ENCODE measurements at regions not wholly inside any gene's neighbourhood (a gene's known extent, or its start where the extent isn't known, plus 50 kb on each side); places are given as distances from the start of the nearest gene placed in this dataset.

GRCh38 chr4:163582703-163583102 lies 88.2 kb downstream of the TMA16 start:
- H3K9me3 ChIP-seq (ENCODE audit: control insufficient read depth, insufficient read depth, low read length), result no peaks in the 10 kb centered on the region
- H3K9ac ChIP-seq (ENCODE audit: low read depth, low read length), result no peak overlapping the region
- H3K36me3 ChIP-seq (ENCODE audit: insufficient read depth, low read length), result no peaks in the 10 kb centered on the region
- no peaks in the 10 kb centered on the region for H3K4me1 ChIP-seq (ENCODE audit: insufficient read depth, low read length)

DNA sequence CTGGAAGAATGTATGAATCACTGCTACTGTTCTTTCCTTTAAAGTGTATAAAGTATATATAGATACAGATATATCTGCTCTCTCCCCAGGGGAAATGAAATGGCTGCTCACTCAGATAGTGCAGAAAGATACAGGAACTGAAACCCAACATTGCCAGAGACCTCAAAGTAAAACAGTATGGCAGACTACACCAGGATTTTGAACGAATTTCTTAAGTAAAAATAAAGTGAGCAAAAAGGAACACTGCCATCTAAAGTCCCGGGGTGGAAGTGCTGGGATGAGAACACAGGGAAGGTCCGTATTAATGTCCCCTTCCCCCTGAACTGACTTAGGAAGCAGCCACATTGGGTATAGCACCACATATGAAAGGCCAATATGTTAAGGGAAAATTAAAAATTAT lies 93.4 kb downstream of the TMA16 start:
- H3K9ac ChIP-seq (ENCODE audit: low read depth, low read length), result no peak overlapping the region
- H3K36me3 ChIP-seq (ENCODE audit: insufficient read depth, low read length), result no peaks in the 10 kb centered on the region
- H3K4me1 ChIP-seq (ENCODE audit: insufficient read depth, low read length), result no peaks in the 10 kb centered on the region

GRCh38 chr4:163588532-163588931 lies 94.0 kb downstream of the TMA16 start:
- H3K4me1 ChIP-seq (ENCODE audit: insufficient read depth, low read length), result no peaks in the 10 kb centered on the region
- H3K36me3 ChIP-seq (ENCODE audit: insufficient read depth, low read length), result no peaks in the 10 kb centered on the region
- no peaks in the 10 kb centered on the region for H3K9me3 ChIP-seq (ENCODE audit: control insufficient read depth, insufficient read depth, low read length)
- H3K9ac ChIP-seq (ENCODE audit: low read depth, low read length), result no peak overlapping the region

More for the DNA sequence above, 93.4 kb downstream of the TMA16 start:
- H3K9me3 ChIP-seq (ENCODE audit: control insufficient read depth, insufficient read depth, low read length), result no peaks in the 10 kb centered on the region

- H3K9me3 ChIP-seq (ENCODE audit: control insufficient read depth, insufficient read depth, low read length), result no peaks in the 10 kb centered on the region
- H3K4me1 ChIP-seq (ENCODE audit: insufficient read depth, low read length), result no peaks in the 10 kb centered on the region
- H3K9ac ChIP-seq (ENCODE audit: low read depth, low read length), result no peak overlapping the region
- H3K36me3 ChIP-seq (ENCODE audit: insufficient read depth, low read length), result no peaks in the 10 kb centered on the region
Observed at GRCh38 chr4:163590103-163590502, 95.6 kb downstream of the TMA16 start.

DNA sequence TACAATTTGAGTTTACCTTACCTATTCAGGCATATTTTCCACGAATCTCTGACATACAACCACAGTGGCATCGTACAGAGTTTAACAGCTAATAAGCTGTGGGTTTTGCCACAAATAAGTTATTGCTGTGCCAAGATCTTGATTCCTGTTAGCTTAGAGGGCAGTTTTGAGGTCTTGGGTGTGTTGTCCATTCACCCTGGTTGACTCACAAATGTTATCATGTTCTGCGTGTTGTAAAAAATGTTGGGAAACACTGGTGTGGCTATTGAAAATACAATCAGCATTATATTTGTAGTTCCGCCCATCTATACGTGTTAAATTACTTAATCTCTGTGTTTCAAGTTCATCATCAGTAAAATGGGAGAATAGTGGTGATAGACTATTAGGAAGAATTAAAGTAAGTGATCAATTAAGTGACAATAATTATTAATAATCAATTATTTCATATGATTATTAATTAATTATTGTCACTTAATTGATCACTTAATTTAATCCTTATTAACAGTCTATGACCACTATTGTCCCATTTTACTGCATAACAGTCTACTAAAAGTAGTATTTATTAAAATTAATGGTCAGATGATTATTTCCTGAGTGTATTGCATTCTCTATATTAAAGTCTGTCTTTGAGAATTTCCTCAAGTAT lies 96.3 kb downstream of the TMA16 start:
- H3K4me1 ChIP-seq (ENCODE audit: insufficient read depth, low read length), result no peaks in the 10 kb centered on the region
- H3K9me3 ChIP-seq (ENCODE audit: control insufficient read depth, insufficient read depth, low read length), result no peaks in the 10 kb centered on the region
- no peaks in the 10 kb centered on the region for H3K36me3 ChIP-seq (ENCODE audit: insufficient read depth, low read length)
- no peak overlapping the region for H3K9ac ChIP-seq (ENCODE audit: low read depth, low read length)

GRCh38 chr4:163591614-163592020 lies 97.1 kb downstream of the TMA16 start:
- Histone ChIP-seq H3K9me3 (ENCODE audit: control insufficient read depth, insufficient read depth, low read length) (no peaks in the 10 kb centered on the region), H3K36me3 (ENCODE audit: insufficient read depth, low read length) (no peaks in the 10 kb centered on the region), H3K4me1 (ENCODE audit: insufficient read depth, low read length) (no peaks in the 10 kb centered on the region), H3K9ac (ENCODE audit: low read depth, low read length) (no peak overlapping the region)

GRCh38 chr4:163592212-163592611 lies 97.7 kb downstream of the TMA16 start:
- Histone ChIP-seq H3K9ac (ENCODE audit: low read depth, low read length) (no peak overlapping the region), H3K9me3 (ENCODE audit: control insufficient read depth, insufficient read depth, low read length) (no peaks in the 10 kb centered on the region), H3K4me1 (ENCODE audit: insufficient read depth, low read length) (no peaks in the 10 kb centered on the region), H3K36me3 (ENCODE audit: insufficient read depth, low read length) (no peaks in the 10 kb centered on the region)

DNA sequence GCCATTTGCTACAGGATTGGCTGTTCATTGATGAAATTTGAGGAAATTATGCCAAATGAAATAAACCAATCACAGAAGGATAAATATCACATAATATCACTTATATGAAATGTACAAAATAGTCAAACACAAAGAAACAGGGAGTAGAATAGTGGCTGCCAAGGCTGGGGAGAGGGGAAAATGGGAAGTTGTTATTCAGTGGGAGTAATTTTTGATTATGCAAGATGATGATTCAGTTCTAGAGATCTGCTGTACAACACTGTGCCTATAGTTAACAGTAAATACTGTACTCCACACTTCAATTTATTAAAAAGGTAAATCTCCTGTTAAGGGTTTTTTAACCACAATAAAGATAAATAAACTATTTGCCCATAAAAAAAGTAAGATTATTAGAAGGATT lies 101.1 kb downstream of the TMA16 start:
- Histone ChIP-seq H3K36me3 (ENCODE audit: insufficient read depth, low read length) (no peaks in the 10 kb centered on the region), H3K9me3 (ENCODE audit: control insufficient read depth, insufficient read depth, low read length) (no peaks in the 10 kb centered on the region), H3K9ac (ENCODE audit: low read depth, low read length) (no peak overlapping the region), H3K4me1 (ENCODE audit: insufficient read depth, low read length) (peaks cover 4% of the 10 kb centered on the region; the same call in 1 of the 2 replicates)

DNA sequence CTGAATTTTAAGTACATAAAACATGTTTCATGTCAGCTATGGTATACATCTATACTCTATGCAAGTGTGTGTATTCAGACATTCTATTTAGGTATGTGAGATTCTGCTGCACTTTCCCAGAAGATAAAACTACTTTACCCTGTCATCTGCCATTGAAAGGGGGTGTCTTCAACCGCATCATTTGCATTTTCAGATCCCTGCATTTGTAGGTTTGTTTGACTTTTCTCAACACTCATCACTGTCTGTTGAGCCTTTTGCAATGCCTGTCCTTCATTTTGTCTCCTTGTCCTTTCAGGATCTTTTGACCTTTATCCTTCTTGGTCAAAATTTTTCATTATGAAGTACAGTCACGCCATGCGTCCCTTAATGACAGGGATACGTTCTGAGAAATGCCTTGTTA lies 103.5 kb downstream of the TMA16 start:
- H3K4me1 ChIP-seq (ENCODE audit: insufficient read depth, low read length), result peaks cover 4% of the 10 kb centered on the region; the same call in 1 of the 2 replicates
- no peaks in the 10 kb centered on the region for H3K9me3 ChIP-seq (ENCODE audit: control insufficient read depth, insufficient read depth, low read length)
- no peaks in the 10 kb centered on the region for H3K36me3 ChIP-seq (ENCODE audit: insufficient read depth, low read length)
- no peak overlapping the region for H3K9ac ChIP-seq (ENCODE audit: low read depth, low read length)

- Histone ChIP-seq H3K36me3 (ENCODE audit: insufficient read depth, low read length) (no peaks in the 10 kb centered on the region), H3K9ac (ENCODE audit: low read depth, low read length) (no peak overlapping the region), H3K9me3 (ENCODE audit: control insufficient read depth, insufficient read depth, low read length) (no peaks in the 10 kb centered on the region), H3K4me1 (ENCODE audit: insufficient read depth, low read length) (peaks cover 4% of the 10 kb centered on the region; the same call in 1 of the 2 replicates)
Observed at GRCh38 chr4:163598489-163598888, 104.0 kb downstream of the TMA16 start.

DNA sequence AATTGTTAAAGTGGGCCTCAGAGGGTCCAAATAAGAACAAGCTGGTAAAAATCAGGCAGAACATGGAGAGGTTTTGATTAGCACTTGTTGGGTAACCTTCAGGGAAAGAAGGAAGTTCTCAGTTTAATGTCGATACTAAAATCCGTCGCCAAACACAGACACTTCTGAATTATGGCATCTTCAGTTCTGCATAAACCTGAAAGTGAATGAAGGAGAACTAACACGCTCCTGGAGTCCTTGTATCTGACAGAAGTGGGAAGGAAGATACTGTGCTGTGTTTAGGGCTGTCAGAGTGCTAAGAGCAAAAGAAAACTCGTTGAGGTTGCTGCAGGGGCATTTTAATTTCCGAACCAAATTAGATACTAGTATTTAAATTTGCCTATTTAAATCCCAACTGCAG lies 106.2 kb downstream of the TMA16 start:
- peaks cover 4% of the 10 kb centered on the region; the same call in 1 of the 2 replicates for H3K4me1 ChIP-seq (ENCODE audit: insufficient read depth, low read length)
- H3K36me3 ChIP-seq (ENCODE audit: insufficient read depth, low read length), result no peaks in the 10 kb centered on the region
- no peaks in the 10 kb centered on the region for H3K9me3 ChIP-seq (ENCODE audit: control insufficient read depth, insufficient read depth, low read length)
- no peak overlapping the region for H3K9ac ChIP-seq (ENCODE audit: low read depth, low read length)

DNA sequence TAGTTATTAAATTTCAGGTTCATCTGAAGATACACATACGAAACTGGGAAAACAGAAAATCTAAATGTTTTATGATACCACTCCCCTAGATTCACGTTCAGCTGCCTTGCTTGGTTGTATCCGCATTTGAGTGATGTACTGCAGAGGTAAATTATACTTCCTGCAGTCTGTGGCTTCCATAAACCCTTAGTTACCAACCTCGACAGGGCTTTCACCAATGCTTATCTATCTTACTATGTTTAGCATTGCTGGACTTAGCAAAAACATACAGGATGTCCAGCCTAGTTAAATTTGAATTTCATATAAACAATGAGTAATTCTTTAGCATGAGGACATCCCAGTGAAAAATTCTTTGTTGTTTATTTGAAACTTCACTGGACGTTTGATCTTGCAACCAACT lies 108.8 kb downstream of the TMA16 start:
- no peaks in the 10 kb centered on the region for H3K36me3 ChIP-seq (ENCODE audit: insufficient read depth, low read length)
- H3K4me1 ChIP-seq (ENCODE audit: insufficient read depth, low read length), result peaks cover 4% of the 10 kb centered on the region; the same call in 1 of the 2 replicates
- H3K9ac ChIP-seq (ENCODE audit: low read depth, low read length), result no peak overlapping the region
- H3K9me3 ChIP-seq (ENCODE audit: control insufficient read depth, insufficient read depth, low read length), result no peaks in the 10 kb centered on the region

DNA sequence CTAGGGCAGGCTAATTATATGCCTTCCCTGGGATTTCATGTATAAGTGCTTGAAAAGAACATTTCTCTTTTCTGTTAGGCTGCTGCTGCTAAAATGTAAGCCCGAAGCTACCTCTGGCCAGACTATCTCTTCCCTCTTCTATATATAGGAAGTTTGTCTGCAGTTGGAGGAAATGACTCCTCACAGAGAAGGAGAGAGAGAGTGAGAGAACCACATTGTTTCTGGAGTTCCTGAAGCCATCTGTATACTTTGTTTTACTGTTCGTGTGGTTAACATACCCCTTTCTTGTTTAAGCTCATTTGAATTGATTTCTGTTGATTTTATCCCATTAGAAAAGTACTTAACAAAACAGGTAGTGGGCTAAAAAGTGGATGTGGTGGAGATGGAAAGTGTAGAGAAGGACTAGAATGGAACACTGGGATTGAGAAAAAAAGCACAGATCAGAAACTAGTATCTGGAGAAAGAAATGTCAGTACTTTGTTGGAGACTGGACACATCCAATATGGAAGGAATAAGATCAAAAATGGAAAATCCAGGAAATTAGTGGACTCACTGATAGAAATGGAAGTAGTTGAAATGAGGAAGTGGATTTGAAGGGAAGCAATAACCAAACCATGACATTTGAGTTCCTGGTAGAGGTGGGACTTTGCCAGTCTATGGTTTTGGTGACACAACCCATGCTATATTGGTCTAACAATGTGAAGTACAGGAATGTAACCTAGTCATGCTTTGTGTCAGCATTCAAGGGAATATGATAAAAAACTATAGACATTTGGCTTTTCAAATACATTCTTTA lies 112.6 kb downstream of the TMA16 start:
- Histone ChIP-seq H3K9me3 (ENCODE audit: control insufficient read depth, insufficient read depth, low read length) (no peaks in the 10 kb centered on the region), H3K36me3 (ENCODE audit: insufficient read depth, low read length) (no peaks in the 10 kb centered on the region), H3K9ac (ENCODE audit: low read depth, low read length) (no peak overlapping the region), H3K4me1 (ENCODE audit: insufficient read depth, low read length) (no peaks in the 10 kb centered on the region)

DNA sequence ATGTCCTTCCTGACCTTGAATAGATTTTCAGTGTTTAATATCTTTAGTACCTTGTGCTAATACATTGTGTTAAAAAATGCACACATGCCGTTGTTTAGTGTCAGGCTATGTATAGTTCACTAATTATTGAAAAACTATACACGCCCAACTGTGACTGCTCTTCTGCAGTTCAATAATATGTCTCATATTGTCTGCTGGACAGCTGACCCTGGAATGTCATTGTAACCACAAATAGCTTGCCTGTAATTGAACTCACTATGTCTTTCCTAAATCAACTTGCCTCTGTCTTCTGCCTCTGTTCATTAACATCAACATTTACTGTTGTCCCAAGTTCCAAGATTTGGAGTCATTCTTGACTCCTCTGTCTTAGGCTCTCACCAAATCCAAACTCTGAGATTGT lies 114.5 kb downstream of the TMA16 start:
- Histone ChIP-seq H3K9me3 (ENCODE audit: control insufficient read depth, insufficient read depth, low read length) (no peaks in the 10 kb centered on the region), H3K36me3 (ENCODE audit: insufficient read depth, low read length) (no peaks in the 10 kb centered on the region), H3K4me1 (ENCODE audit: insufficient read depth, low read length) (no peaks in the 10 kb centered on the region), H3K9ac (ENCODE audit: low read depth, low read length) (no peak overlapping the region)

DNA sequence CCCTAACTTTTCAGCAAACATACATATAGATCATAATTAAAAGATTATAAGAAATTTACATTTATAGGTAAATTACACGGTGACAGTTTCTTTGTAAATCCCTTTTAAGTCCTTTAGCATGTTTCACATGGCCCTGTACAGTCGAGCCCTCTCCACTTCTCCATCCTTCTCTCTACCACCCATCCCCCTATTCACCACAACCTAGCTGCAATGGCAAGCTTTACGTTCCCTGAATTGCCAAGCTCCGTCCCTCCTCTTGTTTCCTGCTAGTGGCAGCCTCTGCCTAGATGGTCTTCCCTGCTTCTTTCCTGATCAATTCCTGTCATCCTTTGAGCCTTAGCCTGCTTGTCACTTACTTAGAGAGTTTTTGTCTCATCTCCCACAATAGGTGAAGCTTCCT lies 116.2 kb downstream of the TMA16 start:
- no peaks in the 10 kb centered on the region for H3K4me1 ChIP-seq (ENCODE audit: insufficient read depth, low read length)
- no peak overlapping the region for H3K9ac ChIP-seq (ENCODE audit: low read depth, low read length)
- no peaks in the 10 kb centered on the region for H3K36me3 ChIP-seq (ENCODE audit: insufficient read depth, low read length)
- no peaks in the 10 kb centered on the region for H3K9me3 ChIP-seq (ENCODE audit: control insufficient read depth, insufficient read depth, low read length)

Data from ES-I3 (cell line).